ENCODE measurements at regions not wholly inside any gene's neighbourhood (a gene's known extent, or its start where the extent isn't known, plus 50 kb on each side); places are given as distances from the start of the nearest gene placed in this dataset.

DNA sequence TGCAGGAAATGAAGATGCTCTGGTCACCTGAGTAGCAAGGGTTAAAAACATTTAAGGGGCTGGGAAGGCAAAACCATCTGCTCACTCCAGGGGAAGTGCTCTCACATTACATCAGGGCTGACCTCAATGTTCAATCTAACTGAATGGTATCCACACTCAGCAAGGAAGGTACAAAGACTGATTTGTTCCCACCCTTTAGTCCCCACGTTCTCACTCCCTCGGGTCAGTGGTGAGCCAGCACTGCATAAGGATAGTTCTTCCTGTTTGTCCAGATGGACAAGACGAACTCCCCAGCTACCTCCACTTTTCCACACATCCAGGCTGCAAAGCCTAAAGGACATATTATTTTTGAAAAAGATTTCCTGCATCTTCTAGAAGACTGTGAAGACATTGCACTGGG, 126.6 kb upstream of the SLC14A2 start:
- TF ChIP-seq CREB1 (IDR thresholded peaks at IDR 0.05; ENCODE audit: low read depth): no peak
- TF ChIP-seq, protein P1, sequence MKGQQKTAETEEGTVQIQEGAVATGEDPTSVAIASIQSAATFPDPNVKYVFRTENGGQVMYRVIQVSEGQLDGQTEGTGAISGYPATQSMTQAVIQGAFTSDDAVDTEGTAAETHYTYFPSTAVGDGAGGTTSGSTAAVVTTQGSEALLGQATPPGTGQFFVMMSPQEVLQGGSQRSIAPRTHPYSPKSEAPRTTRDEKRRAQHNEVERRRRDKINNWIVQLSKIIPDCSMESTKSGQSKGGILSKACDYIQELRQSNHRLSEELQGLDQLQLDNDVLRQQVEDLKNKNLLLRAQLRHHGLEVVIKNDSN (IDR thresholded peaks at IDR 0.05): no peak
- no peak for TF ChIP-seq ZBTB7A (IDR thresholded peaks at IDR 0.05; ENCODE audit: low read depth)
- TF ChIP-seq CEBPB (IDR thresholded peaks at IDR 0.05): no peak
- TF ChIP-seq, protein P2, sequence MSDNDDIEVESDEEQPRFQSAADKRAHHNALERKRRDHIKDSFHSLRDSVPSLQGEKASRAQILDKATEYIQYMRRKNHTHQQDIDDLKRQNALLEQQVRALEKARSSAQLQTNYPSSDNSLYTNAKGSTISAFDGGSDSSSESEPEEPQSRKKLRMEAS (IDR thresholded peaks at IDR 0.05): no peak
- no peak for TF ChIP-seq YY1 (IDR thresholded peaks at IDR 0.05; ENCODE audit: low read depth)
- TF ChIP-seq NFIC (IDR thresholded peaks at IDR 0.05): no peak
- no peak for TF ChIP-seq TAF1 (IDR thresholded peaks at IDR 0.05; ENCODE audit: low read depth)
- no peak for TF ChIP-seq TCF12 (IDR thresholded peaks at IDR 0.05; ENCODE audit: low read depth)
- TF ChIP-seq EP300 (IDR thresholded peaks at IDR 0.05; ENCODE audit: borderline replicate concordance): no peak
- TF ChIP-seq, protein P3, sequence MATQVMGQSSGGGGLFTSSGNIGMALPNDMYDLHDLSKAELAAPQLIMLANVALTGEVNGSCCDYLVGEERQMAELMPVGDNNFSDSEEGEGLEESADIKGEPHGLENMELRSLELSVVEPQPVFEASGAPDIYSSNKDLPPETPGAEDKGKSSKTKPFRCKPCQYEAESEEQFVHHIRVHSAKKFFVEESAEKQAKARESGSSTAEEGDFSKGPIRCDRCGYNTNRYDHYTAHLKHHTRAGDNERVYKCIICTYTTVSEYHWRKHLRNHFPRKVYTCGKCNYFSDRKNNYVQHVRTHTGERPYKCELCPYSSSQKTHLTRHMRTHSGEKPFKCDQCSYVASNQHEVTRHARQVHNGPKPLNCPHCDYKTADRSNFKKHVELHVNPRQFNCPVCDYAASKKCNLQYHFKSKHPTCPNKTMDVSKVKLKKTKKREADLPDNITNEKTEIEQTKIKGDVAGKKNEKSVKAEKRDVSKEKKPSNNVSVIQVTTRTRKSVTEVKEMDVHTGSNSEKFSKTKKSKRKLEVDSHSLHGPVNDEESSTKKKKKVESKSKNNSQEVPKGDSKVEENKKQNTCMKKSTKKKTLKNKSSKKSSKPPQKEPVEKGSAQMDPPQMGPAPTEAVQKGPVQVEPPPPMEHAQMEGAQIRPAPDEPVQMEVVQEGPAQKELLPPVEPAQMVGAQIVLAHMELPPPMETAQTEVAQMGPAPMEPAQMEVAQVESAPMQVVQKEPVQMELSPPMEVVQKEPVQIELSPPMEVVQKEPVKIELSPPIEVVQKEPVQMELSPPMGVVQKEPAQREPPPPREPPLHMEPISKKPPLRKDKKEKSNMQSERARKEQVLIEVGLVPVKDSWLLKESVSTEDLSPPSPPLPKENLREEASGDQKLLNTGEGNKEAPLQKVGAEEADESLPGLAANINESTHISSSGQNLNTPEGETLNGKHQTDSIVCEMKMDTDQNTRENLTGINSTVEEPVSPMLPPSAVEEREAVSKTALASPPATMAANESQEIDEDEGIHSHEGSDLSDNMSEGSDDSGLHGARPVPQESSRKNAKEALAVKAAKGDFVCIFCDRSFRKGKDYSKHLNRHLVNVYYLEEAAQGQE (IDR thresholded peaks at IDR 0.05; ENCODE audit: low read depth): no peak
- TF ChIP-seq EGR1 (IDR thresholded peaks at IDR 0.05): no peak
- TF ChIP-seq RAD21 (IDR thresholded peaks at IDR 0.05; ENCODE audit: low read depth): no peak
- no peak for TF ChIP-seq FOXM1 (IDR thresholded peaks at IDR 0.05; ENCODE audit: borderline replicate concordance, low read depth)
- TF ChIP-seq TEAD4 (IDR thresholded peaks at IDR 0.05): no peak

DNA sequence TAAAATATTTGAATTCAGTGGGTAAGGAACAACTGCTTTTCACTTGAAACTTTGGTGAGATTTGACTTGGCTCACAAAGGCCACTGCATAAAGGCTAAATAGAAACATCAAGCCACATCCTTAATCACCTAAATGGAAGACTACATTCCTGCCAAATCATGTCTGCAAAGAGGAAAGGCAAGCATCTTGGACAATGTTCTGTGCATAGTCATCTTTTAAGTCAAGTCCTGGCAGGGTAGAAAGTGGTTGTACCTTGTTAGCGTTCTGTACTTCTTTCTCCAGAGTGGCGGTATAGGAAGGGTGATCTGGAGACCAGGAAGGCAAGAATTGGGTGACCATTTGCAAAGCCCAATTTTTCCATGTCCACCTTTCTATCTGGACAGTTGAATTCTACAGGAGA, 121.4 kb upstream of the SLC14A2 start:
- TF ChIP-seq ZBTB7A (IDR thresholded peaks at IDR 0.05; ENCODE audit: low read depth) (no peak), YY1 (IDR thresholded peaks at IDR 0.05; ENCODE audit: low read depth) (no peak), RAD21 (IDR thresholded peaks at IDR 0.05; ENCODE audit: low read depth) (no peak), NFIC (IDR thresholded peaks at IDR 0.05) (no peak), EGR1 (IDR thresholded peaks at IDR 0.05) (no peak), TAF1 (IDR thresholded peaks at IDR 0.05; ENCODE audit: low read depth) (no peak), TEAD4 (IDR thresholded peaks at IDR 0.05) (no peak), CEBPB (IDR thresholded peaks at IDR 0.05) (no peak), EP300 (IDR thresholded peaks at IDR 0.05; ENCODE audit: borderline replicate concordance) (no peak), TCF12 (IDR thresholded peaks at IDR 0.05; ENCODE audit: low read depth) (no peak), CREB1 (IDR thresholded peaks at IDR 0.05; ENCODE audit: low read depth) (no peak), FOXM1 (IDR thresholded peaks at IDR 0.05; ENCODE audit: borderline replicate concordance, low read depth) (no peak)
- TF ChIP-seq, protein P2 (IDR thresholded peaks at IDR 0.05): no peak
- TF ChIP-seq, protein P1 (IDR thresholded peaks at IDR 0.05): no peak
- TF ChIP-seq, protein P3 (IDR thresholded peaks at IDR 0.05; ENCODE audit: low read depth): no peak

DNA sequence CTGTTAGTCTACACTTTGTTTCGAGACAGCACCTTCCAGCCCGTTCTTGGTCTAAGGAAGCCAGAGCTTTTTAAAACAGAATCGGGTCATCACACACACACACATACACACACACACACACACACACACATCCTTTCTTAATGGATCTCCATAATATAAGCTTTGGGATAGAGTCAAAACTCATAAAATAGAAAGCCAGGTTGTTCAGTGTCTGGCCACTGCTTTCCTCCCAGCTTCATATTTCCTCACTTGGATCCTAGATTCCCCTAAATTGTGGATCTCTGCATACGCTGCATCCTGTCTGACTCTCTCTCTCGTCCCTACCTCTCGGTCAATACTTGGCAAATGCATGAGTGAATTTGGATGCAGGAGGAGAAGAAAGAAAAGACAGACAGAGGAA, 120.5 kb upstream of the SLC14A2 start:
- TF ChIP-seq, protein P3 (IDR thresholded peaks at IDR 0.05; ENCODE audit: low read depth): no peak
- TF ChIP-seq TEAD4 (IDR thresholded peaks at IDR 0.05) (no peak), TAF1 (IDR thresholded peaks at IDR 0.05; ENCODE audit: low read depth) (no peak), FOXM1 (IDR thresholded peaks at IDR 0.05; ENCODE audit: borderline replicate concordance, low read depth) (no peak), CREB1 (IDR thresholded peaks at IDR 0.05; ENCODE audit: low read depth) (no peak), YY1 (IDR thresholded peaks at IDR 0.05; ENCODE audit: low read depth) (no peak), EP300 (IDR thresholded peaks at IDR 0.05; ENCODE audit: borderline replicate concordance) (no peak), RAD21 (IDR thresholded peaks at IDR 0.05; ENCODE audit: low read depth) (no peak), ZBTB7A (IDR thresholded peaks at IDR 0.05; ENCODE audit: low read depth) (no peak), NFIC (IDR thresholded peaks at IDR 0.05) (no peak), CEBPB (IDR thresholded peaks at IDR 0.05) (no peak), EGR1 (IDR thresholded peaks at IDR 0.05) (no peak), TCF12 (IDR thresholded peaks at IDR 0.05; ENCODE audit: low read depth) (no peak)
- TF ChIP-seq, protein P2 (IDR thresholded peaks at IDR 0.05): no peak
- TF ChIP-seq, protein P1 (IDR thresholded peaks at IDR 0.05): no peak
